ENCODE measurements at regions not wholly inside any gene's neighbourhood (a gene's known extent, or its start where the extent isn't known, plus 50 kb on each side); places are given as distances from the start of the nearest gene placed in this dataset.

GRCh38 chr12:94516985-94517384 lies 57.3 kb upstream of the CEP83 start:
- Mint-ChIP-seq H3K27ac (no peak overlapping the region), H3K4me3 (no peak overlapping the region), H3K9me3 (peaks cover 6% of the 10 kb centered on the region), H3K27me3 (peaks cover 2% of the 10 kb centered on the region), H3K4me1 (no peaks in the 10 kb centered on the region), H3K36me3 (ENCODE audit: low read depth) (no peaks in the 10 kb centered on the region)
- ATAC-seq (ENCODE audit: low read depth) = no peak
- DNase-seq = no peak
- CTCF ChIA-PET = interaction anchor here (0.6 kb wide), 1 partner anchor 1132 kb away, joined by 3 read pairs; no protein-coding TSS in a partner anchor
- no peak for TF ChIP-seq CTCF (IDR thresholded peaks at IDR 0.05)
- intact Hi-C loops (cut with micrococcal nuclease) = no loop called here
- POLR2A ChIA-PET = no interaction called here

- peaks cover 2% of the 10 kb centered on the region for H3K9me3 Mint-ChIP-seq
- ATAC-seq (ENCODE audit: low read depth) = no peak
Measured at GRCh38 chr12:94513527-94513926, 53.9 kb upstream of the CEP83 start.

GRCh38 chr12:94511506-94511905 lies 51.8 kb upstream of the CEP83 start:
- no peak overlapping the region for H3K27ac Mint-ChIP-seq
- no peaks in the 10 kb centered on the region for H3K9me3 Mint-ChIP-seq
- CTCF ChIA-PET = no interaction called here
- H3K4me3 Mint-ChIP-seq = no peak overlapping the region
- H3K27me3 Mint-ChIP-seq = peaks cover 2% of the 10 kb centered on the region
- TF ChIP-seq CTCF (IDR thresholded peaks at IDR 0.05) = no peak
- DNase-seq (no peak), ATAC-seq (ENCODE audit: low read depth) (no peak)
- no peaks in the 10 kb centered on the region for H3K36me3 Mint-ChIP-seq (ENCODE audit: low read depth)
- intact Hi-C loops (cut with micrococcal nuclease) = no loop called here
- no peaks in the 10 kb centered on the region for H3K4me1 Mint-ChIP-seq
- POLR2A ChIA-PET = no interaction called here

More at GRCh38 chr12:94513527-94513926, 53.9 kb upstream of the CEP83 start:
- intact Hi-C loops (cut with micrococcal nuclease) = no loop called here
- Mint-ChIP-seq H3K27me3 (peaks cover 2% of the 10 kb centered on the region), H3K4me1 (no peaks in the 10 kb centered on the region), H3K4me3 (no peak overlapping the region), H3K36me3 (ENCODE audit: low read depth) (no peaks in the 10 kb centered on the region), H3K27ac (no peak overlapping the region)
- DNase-seq = no peak
- CTCF ChIA-PET = no interaction called here
- POLR2A ChIA-PET = no interaction called here
- no peak for TF ChIP-seq CTCF (IDR thresholded peaks at IDR 0.05)

GRCh38 chr12:94510128-94510527 lies 50.5 kb upstream of the CEP83 start:
- ATAC-seq (ENCODE audit: low read depth) (no peak), DNase-seq (no peak)
- no peaks in the 10 kb centered on the region for H3K9me3 Mint-ChIP-seq
- ChIA-PET POLR2A (no interaction called here), CTCF (no interaction called here)
- intact Hi-C loops (cut with micrococcal nuclease) = no loop called here
- H3K4me1 Mint-ChIP-seq = no peaks in the 10 kb centered on the region
- H3K4me3 Mint-ChIP-seq = no peak overlapping the region
- H3K27me3 Mint-ChIP-seq = peaks cover 2% of the 10 kb centered on the region
- H3K36me3 Mint-ChIP-seq (ENCODE audit: low read depth) = no peaks in the 10 kb centered on the region
- no peak overlapping the region for H3K27ac Mint-ChIP-seq
- TF ChIP-seq CTCF (IDR thresholded peaks at IDR 0.05) = no peak
